ENCODE measurements at regions not wholly inside any gene's neighbourhood (a gene's known extent, or its start where the extent isn't known, plus 50 kb on each side); places are given as distances from the start of the nearest gene placed in this dataset.

DNA sequence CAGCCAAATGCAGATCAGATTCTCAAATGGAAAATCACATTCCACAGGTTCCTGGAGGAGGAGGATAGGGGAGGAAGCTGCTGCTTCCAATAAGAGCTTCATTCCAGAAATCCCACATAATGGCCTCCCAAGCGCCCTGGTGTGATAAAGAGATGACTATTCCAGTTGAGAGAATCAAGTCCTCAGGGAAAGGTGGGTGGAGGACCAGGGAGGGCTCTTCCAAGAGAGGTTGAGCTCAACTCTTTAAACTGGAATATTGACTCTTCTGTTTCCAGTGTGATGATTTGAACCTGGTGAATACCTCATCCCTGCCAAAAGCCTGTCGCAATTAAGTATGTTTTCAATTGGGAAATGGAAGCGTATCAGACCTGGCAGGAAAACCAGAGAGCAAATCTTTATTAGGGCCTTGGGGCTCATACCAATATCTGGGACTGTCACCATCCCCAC lies 81.4 kb upstream of the DYNLRB2 start:
- TF ChIP-seq SNAI2 (CRISPR knock-in tag; IDR thresholded peaks at IDR 0.05) (no peak), BACH2 (CRISPR knock-in tag; IDR thresholded peaks at IDR 0.05; ENCODE audit: borderline replicate concordance) (no peak), ZNF70 (CRISPR knock-in tag; IDR thresholded peaks at IDR 0.05) (no peak), RARB (CRISPR knock-in tag; IDR thresholded peaks at IDR 0.05) (no peak), ISL1 (CRISPR knock-in tag; IDR thresholded peaks at IDR 0.05) (no peak), GLIS3 (CRISPR knock-in tag; IDR thresholded peaks at IDR 0.05) (no peak), ZC3H10 (CRISPR knock-in tag; IDR thresholded peaks at IDR 0.05) (no peak)
- TF ChIP-seq, protein P1, sequence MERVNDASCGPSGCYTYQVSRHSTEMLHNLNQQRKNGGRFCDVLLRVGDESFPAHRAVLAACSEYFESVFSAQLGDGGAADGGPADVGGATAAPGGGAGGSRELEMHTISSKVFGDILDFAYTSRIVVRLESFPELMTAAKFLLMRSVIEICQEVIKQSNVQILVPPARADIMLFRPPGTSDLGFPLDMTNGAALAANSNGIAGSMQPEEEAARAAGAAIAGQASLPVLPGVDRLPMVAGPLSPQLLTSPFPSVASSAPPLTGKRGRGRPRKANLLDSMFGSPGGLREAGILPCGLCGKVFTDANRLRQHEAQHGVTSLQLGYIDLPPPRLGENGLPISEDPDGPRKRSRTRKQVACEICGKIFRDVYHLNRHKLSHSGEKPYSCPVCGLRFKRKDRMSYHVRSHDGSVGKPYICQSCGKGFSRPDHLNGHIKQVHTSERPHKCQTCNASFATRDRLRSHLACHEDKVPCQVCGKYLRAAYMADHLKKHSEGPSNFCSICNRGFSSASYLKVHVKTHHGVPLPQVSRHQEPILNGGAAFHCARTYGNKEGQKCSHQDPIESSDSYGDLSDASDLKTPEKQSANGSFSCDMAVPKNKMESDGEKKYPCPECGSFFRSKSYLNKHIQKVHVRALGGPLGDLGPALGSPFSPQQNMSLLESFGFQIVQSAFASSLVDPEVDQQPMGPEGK (CRISPR knock-in tag; IDR thresholded peaks at IDR 0.05; ENCODE audit: borderline replicate concordance), result no peak
- TF ChIP-seq, protein P2, sequence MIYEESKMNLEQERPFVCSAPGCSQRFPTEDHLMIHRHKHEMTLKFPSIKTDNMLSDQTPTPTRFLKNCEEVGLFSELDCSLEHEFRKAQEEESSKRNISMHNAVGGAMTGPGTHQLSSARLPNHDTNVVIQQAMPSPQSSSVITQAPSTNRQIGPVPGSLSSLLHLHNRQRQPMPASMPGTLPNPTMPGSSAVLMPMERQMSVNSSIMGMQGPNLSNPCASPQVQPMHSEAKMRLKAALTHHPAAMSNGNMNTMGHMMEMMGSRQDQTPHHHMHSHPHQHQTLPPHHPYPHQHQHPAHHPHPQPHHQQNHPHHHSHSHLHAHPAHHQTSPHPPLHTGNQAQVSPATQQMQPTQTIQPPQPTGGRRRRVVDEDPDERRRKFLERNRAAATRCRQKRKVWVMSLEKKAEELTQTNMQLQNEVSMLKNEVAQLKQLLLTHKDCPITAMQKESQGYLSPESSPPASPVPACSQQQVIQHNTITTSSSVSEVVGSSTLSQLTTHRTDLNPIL (CRISPR knock-in tag; IDR thresholded peaks at IDR 0.05; ENCODE audit: low read depth), result no peak
